ENCODE measurements at regions not wholly inside any gene's neighbourhood (a gene's known extent, or its start where the extent isn't known, plus 50 kb on each side); places are given as distances from the start of the nearest gene placed in this dataset.

DNA sequence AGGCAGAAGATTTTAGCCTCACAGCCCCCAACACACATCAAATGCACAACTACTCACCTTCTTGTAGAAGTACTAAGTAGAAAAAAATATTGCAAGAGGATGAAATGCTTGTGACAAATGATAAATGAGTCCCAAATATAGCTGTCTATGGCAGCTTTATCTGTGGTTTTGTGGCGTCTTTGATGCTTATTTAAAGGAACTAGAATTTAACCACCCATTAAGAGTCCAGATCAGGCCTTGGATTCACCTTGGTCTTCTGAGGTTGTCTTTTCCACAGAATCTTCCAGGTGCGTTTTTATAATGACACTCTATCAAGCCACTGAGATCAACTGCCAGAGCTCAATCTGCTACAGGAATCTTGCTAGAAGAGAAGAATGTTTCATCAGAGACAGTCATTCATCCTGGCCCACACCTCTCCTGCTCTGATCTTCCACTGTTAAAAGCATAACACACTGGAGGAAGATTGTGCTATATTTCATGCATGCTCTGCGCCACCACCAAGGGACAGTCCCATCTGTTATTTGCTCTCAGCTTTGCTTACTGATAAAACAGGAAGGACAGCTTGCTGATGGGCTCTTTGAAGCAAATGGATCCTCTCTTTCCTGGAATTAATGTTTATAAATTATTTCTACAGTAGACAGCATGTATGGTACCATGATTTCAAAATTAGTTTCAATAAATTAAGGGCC is 144.1 kb downstream of the SLC7A11 start:
- Histone ChIP-seq H3K4me1 (ENCODE audit: control insufficient read depth in 5 of 5, insufficient read depth in 5 of 5, low read length in 5 of 5) (no peaks in the 10 kb centered on the region), H3K27ac (ENCODE audit: low read depth, low read length) (no peak overlapping the region), H3K27me3 (ENCODE audit: control insufficient read depth in 5 of 5, insufficient read depth in 4 of 5, low read length in 5 of 5) (no peaks in the 10 kb centered on the region), H3K9ac (ENCODE audit: low read length in 5 of 5) (no peak overlapping the region), H3K36me3 (ENCODE audit: control insufficient read depth in 5 of 5, insufficient read depth in 5 of 5, low read length in 5 of 5) (no peaks in the 10 kb centered on the region), H3K9me3 (ENCODE audit: control insufficient read depth in 5 of 5, low read length in 5 of 5) (no peaks in the 10 kb centered on the region), H3K4me3 (ENCODE audit: low read depth in 1 of 5, low read length in 5 of 5) (no peak overlapping the region)

DNA sequence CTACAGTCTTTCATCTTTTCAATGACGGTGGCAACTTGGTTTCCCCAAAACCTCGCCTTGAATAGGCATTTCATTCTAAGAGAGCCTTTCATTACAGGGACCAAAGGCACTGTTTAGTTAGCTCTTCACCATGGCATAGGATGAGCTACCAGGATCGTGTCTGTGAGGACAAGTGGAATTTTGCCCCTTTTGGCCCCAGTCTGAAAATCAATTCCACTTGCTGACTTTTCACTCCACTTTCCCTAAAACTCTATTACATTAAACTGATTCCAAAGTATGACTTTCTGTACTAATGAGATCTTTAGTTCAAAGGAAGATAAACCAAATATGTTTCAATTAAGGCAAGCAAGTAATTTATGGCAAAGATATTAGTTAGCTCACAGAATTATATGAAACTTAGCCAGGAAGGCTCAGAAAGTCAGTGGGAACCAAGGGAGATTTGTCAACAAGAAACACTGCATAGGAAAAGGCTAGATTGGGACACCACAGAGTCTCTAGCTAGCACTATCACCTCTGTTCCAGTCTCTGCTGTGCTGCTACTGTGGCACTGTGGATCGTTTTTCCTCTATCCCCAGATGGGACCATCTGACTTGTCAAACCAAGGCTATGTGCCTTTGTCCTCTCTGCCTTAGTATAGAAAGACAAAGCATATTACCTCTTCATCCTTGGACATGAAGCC is 145.6 kb downstream of the SLC7A11 start:
- Histone ChIP-seq H3K36me3 (ENCODE audit: control insufficient read depth in 5 of 5, insufficient read depth in 5 of 5, low read length in 5 of 5) (no peaks in the 10 kb centered on the region), H3K27me3 (ENCODE audit: control insufficient read depth in 5 of 5, insufficient read depth in 4 of 5, low read length in 5 of 5) (no peaks in the 10 kb centered on the region), H3K9ac (ENCODE audit: low read length in 5 of 5) (no peak overlapping the region), H3K4me3 (ENCODE audit: low read depth in 1 of 5, low read length in 5 of 5) (no peak overlapping the region), H3K4me1 (ENCODE audit: control insufficient read depth in 5 of 5, insufficient read depth in 5 of 5, low read length in 5 of 5) (no peaks in the 10 kb centered on the region), H3K9me3 (ENCODE audit: control insufficient read depth in 5 of 5, low read length in 5 of 5) (no peaks in the 10 kb centered on the region), H3K27ac (ENCODE audit: low read depth, low read length) (no peak overlapping the region)

DNA sequence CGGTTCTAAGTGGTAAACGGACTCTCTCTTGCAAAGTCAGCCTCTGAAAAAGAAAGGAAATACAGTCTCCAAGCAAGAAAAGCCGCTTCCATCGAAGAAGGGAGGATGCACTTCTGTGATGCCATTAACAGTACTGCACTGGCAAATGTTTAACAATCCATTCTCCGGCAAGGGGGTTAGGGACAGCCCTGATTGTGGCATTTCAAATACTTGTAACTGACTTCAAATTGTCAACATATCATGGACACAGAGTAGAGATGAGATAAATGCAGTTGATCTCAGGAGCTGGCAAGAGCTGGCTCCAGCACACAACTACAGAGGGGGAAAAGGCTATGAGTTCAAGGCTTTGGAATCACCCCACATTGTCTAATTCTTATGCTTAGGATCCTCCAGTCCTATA is 146.8 kb downstream of the SLC7A11 start:
- Histone ChIP-seq H3K27ac (ENCODE audit: low read depth, low read length) (no peak overlapping the region), H3K9me3 (ENCODE audit: control insufficient read depth in 5 of 5, low read length in 5 of 5) (no peaks in the 10 kb centered on the region), H3K4me3 (ENCODE audit: low read depth in 1 of 5, low read length in 5 of 5) (no peak overlapping the region), H3K36me3 (ENCODE audit: control insufficient read depth in 5 of 5, insufficient read depth in 5 of 5, low read length in 5 of 5) (no peaks in the 10 kb centered on the region), H3K9ac (ENCODE audit: low read length in 5 of 5) (no peak overlapping the region), H3K4me1 (ENCODE audit: control insufficient read depth in 5 of 5, insufficient read depth in 5 of 5, low read length in 5 of 5) (peaks cover 0 to 1% (median 0%) of the 10 kb centered on the region in 5 donors), H3K27me3 (ENCODE audit: control insufficient read depth in 5 of 5, insufficient read depth in 4 of 5, low read length in 5 of 5) (no peaks in the 10 kb centered on the region)

DNA sequence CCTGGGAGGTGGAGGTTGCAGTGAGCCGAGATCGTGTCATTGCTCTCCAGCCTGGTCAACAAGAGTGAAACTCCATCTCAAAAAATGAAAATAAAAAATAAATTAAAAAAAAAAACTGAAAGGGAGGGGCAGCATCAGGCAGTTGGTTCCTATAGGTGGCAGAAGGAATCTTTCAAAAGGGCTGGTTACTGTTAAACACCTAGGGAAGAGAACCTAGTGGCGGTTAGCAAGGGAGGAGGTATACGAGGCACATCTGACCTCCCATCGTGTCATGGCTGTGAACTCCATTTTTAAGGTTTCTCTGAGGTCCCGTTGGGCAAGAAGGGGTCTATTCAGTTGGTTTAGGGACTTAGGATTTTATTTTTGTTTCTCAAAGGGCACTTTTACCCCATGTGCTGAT is 150.1 kb downstream of the SLC7A11 start:
- Histone ChIP-seq H3K36me3 (ENCODE audit: control insufficient read depth in 5 of 5, insufficient read depth in 5 of 5, low read length in 5 of 5) (no peaks in the 10 kb centered on the region), H3K9me3 (ENCODE audit: control insufficient read depth in 5 of 5, low read length in 5 of 5) (no peaks in the 10 kb centered on the region), H3K4me3 (ENCODE audit: low read depth in 1 of 5, low read length in 5 of 5) (no peak overlapping the region), H3K27ac (ENCODE audit: low read depth, low read length) (no peak overlapping the region), H3K27me3 (ENCODE audit: control insufficient read depth in 5 of 5, insufficient read depth in 4 of 5, low read length in 5 of 5) (no peaks in the 10 kb centered on the region), H3K4me1 (ENCODE audit: control insufficient read depth in 5 of 5, insufficient read depth in 5 of 5, low read length in 5 of 5) (peaks cover 0 to 4% (median 0%) of the 10 kb centered on the region in 5 donors), H3K9ac (ENCODE audit: low read length in 5 of 5) (no peak overlapping the region)

DNA sequence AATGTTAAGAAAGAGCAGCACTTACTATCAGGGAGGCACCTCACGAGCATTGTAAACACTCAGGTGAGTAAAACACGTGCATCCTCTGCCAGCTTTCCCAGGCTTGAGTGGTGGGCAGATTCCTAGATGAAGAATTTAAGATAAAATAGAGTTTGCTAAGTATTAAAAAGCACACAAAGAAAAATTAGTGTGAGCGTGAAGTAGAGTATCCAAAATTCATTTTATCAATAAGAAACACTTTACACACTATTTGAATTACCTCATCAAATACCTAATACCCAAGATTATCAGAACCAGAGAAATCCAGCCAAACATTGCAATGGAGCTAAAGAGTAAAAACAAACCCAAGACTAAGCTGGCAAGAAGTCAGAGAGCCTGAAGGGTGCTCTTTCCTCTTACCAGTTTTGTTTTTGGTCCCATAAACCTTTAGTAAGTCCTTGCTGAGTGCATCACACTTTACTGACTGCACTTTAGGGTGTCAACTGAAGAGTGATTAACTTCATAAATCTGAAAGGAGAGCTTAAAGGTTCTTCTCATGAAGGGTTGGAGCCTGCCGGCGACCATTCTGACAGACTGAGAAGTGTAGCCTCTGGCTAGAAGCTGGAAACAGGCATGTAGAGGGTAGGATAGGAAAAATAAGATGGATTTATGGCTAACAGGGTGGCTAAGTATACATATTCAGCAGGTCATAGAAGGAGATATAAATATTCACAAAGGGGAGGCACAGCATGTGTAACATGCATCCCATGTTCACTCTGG is 151.1 kb downstream of the SLC7A11 start:
- H3K9ac ChIP-seq (ENCODE audit: low read length in 5 of 5): no peak overlapping the region
- no peaks in the 10 kb centered on the region for H3K27me3 ChIP-seq (ENCODE audit: control insufficient read depth in 5 of 5, insufficient read depth in 4 of 5, low read length in 5 of 5)
- no peaks in the 10 kb centered on the region for H3K36me3 ChIP-seq (ENCODE audit: control insufficient read depth in 5 of 5, insufficient read depth in 5 of 5, low read length in 5 of 5)
- no peak overlapping the region for H3K27ac ChIP-seq (ENCODE audit: low read depth, low read length)
- no peaks in the 10 kb centered on the region for H3K9me3 ChIP-seq (ENCODE audit: control insufficient read depth in 5 of 5, low read length in 5 of 5)
- H3K4me3 ChIP-seq (ENCODE audit: low read depth in 1 of 5, low read length in 5 of 5): no peak overlapping the region
- peaks cover 0 to 7% (median 0%) of the 10 kb centered on the region in 5 donors for H3K4me1 ChIP-seq (ENCODE audit: control insufficient read depth in 5 of 5, insufficient read depth in 5 of 5, low read length in 5 of 5)

DNA sequence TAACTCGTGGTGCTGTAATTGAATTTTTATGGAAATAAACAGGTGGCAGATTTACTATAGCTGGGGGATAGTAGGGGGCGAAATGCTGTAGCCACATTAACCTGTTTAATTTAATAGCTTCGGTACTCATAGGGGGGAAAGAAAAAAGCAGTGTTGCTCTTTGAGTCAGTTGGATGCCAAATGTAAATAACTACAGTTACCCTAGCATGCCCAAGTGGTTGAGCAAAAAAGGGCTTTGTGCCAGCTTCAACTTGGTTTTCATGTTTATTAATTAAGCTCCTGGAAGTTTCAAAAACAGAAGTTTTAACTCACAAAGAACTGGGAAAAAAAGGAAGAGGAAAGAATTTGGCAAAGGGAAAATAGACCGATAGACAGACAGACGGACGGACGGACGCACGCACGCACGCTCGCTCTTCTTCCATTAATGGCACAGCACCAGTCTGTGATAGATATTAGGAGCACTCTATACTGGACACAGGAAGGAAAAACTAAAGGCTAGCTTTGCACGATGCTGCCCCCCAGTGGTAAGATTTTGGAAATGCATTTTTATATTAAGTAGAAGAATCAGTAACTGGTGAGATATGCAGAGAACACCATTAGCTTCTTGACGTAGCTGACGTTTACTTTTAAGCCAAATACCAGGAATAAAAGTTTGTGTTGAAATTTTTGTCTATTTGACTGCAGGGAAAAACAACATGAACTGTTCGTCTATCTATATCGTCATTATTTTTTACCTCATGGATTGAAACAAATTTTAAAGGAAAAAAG is 151.8 kb downstream of the SLC7A11 start:
- Histone ChIP-seq H3K36me3 (ENCODE audit: control insufficient read depth in 5 of 5, insufficient read depth in 5 of 5, low read length in 5 of 5) (no peaks in the 10 kb centered on the region), H3K27ac (ENCODE audit: low read depth, low read length) (no peak overlapping the region), H3K4me3 (ENCODE audit: low read depth in 1 of 5, low read length in 5 of 5) (peak overlapping the region; percentile 35 to 50 (median 47)), H3K27me3 (ENCODE audit: control insufficient read depth in 5 of 5, insufficient read depth in 4 of 5, low read length in 5 of 5) (no peaks in the 10 kb centered on the region), H3K9ac (ENCODE audit: low read length in 5 of 5) (peak overlapping the region in 1 of 5 donors; percentile 39), H3K4me1 (ENCODE audit: control insufficient read depth in 5 of 5, insufficient read depth in 5 of 5, low read length in 5 of 5) (peaks cover 0 to 7% (median 0%) of the 10 kb centered on the region in 5 donors), H3K9me3 (ENCODE audit: control insufficient read depth in 5 of 5, low read length in 5 of 5) (no peaks in the 10 kb centered on the region)

DNA sequence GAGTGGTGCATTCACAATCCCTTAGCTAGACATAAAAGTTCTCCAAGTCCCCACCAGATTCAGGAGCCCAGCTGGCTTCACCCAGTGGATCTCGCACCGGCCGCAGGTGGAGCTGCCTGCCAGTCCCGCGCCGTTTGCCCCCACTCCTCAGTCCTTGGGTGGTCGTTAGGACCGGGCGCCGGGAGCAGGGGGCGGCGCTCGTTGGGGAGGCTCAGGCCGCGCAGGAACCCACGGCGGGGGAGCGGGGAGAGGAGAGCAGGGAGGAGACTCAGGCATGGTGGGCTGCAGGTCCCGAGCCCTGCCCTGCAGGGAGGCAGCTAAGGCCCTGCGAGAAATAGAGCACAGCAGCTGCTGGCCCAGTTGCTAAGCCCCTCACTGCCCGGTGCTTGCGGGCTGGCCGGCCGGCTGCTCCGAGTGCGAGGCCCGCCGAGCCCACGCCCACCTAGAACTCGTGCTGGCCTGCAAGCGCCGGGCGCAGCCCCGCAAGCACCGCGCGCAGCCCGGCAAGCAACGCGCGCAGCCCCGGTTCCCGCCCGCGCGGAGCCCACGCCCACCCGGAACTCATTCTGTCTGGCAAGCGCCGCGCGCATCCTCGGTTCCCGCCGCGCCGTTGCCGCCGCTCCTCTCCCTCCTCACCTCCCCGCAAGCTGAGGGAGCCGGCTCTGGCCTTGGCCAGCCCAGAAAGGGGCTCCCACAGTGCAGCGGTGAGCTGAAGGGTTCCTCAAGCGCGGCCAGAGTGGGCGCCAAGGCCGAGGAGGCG is 153.5 kb downstream of the SLC7A11 start:
- Histone ChIP-seq H3K27ac (ENCODE audit: low read depth, low read length) (no peak overlapping the region), H3K27me3 (ENCODE audit: control insufficient read depth in 5 of 5, insufficient read depth in 4 of 5, low read length in 5 of 5) (no peaks in the 10 kb centered on the region), H3K4me3 (ENCODE audit: low read depth in 1 of 5, low read length in 5 of 5) (no peak overlapping the region), H3K9ac (ENCODE audit: low read length in 5 of 5) (no peak overlapping the region), H3K9me3 (ENCODE audit: control insufficient read depth in 5 of 5, low read length in 5 of 5) (no peaks in the 10 kb centered on the region), H3K4me1 (ENCODE audit: control insufficient read depth in 5 of 5, insufficient read depth in 5 of 5, low read length in 5 of 5) (peaks cover 0 to 7% (median 0%) of the 10 kb centered on the region in 5 donors), H3K36me3 (ENCODE audit: control insufficient read depth in 5 of 5, insufficient read depth in 5 of 5, low read length in 5 of 5) (no peaks in the 10 kb centered on the region)

DNA sequence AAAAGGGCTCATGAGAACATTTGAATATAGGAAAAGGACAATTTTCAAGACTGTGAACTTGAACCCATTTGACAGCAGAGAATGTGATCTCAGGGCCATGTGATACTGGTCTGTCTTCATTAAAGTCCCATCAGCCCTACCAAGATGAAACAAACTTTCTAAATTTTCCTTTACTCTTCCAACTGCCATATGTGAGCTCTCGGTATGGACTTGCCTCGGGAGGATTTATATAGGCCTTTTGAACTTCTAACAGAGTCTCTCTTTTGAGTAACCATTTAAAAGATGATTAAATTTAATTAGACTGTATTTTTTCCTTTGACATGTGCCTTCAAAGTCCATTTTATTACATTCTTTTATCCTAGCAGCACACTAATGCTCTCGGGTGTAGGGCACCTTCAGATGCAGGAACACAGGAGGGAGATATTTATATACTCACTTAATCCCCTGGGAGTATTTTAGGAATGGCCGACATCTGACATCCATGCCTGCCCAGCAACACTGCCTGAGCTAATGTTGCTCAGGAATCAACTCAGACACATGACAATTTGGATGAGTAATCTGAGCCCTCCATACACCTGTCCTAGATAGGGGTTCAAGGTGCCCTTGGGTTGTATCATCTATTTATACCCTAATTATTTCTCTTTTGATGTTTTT is 155.0 kb downstream of the SLC7A11 start:
- H3K4me1 ChIP-seq (ENCODE audit: control insufficient read depth in 5 of 5, insufficient read depth in 5 of 5, low read length in 5 of 5): peaks cover 0 to 7% (median 0%) of the 10 kb centered on the region in 5 donors
- no peak overlapping the region for H3K27ac ChIP-seq (ENCODE audit: low read depth, low read length)
- H3K9me3 ChIP-seq (ENCODE audit: control insufficient read depth in 5 of 5, low read length in 5 of 5): no peaks in the 10 kb centered on the region
- no peaks in the 10 kb centered on the region for H3K27me3 ChIP-seq (ENCODE audit: control insufficient read depth in 5 of 5, insufficient read depth in 4 of 5, low read length in 5 of 5)
- no peak overlapping the region for H3K4me3 ChIP-seq (ENCODE audit: low read depth in 1 of 5, low read length in 5 of 5)
- H3K36me3 ChIP-seq (ENCODE audit: control insufficient read depth in 5 of 5, insufficient read depth in 5 of 5, low read length in 5 of 5): no peaks in the 10 kb centered on the region
- no peak overlapping the region for H3K9ac ChIP-seq (ENCODE audit: low read length in 5 of 5)

DNA sequence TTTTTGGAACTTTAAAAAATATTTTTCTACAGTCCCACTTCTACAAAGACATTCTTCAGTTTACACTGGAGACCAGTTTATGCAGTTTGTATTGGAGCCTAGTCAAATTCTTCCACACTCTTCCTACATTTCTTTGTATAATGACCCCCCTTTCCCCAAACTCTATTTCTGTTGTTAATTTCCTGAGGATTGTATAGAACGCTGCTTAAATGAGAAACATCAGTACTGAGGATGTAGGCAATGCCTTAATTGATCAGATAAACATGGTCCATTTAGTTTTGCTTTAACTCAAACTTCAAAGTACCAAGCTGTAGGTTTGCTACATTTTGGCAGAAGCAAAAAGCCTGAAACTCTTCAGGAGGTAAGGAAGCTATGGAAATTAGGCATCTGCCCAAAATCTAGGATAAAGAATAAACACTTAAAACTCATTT is 155.5 kb downstream of the SLC7A11 start:
- Histone ChIP-seq H3K9ac (ENCODE audit: low read length in 5 of 5) (no peak overlapping the region), H3K4me1 (ENCODE audit: control insufficient read depth in 5 of 5, insufficient read depth in 5 of 5, low read length in 5 of 5) (peaks cover 0 to 7% (median 0%) of the 10 kb centered on the region in 5 donors), H3K4me3 (ENCODE audit: low read depth in 1 of 5, low read length in 5 of 5) (no peak overlapping the region), H3K9me3 (ENCODE audit: control insufficient read depth in 5 of 5, low read length in 5 of 5) (no peaks in the 10 kb centered on the region), H3K27me3 (ENCODE audit: control insufficient read depth in 5 of 5, insufficient read depth in 4 of 5, low read length in 5 of 5) (no peaks in the 10 kb centered on the region), H3K27ac (ENCODE audit: low read depth, low read length) (no peak overlapping the region), H3K36me3 (ENCODE audit: control insufficient read depth in 5 of 5, insufficient read depth in 5 of 5, low read length in 5 of 5) (no peaks in the 10 kb centered on the region)
